T-helper 17 cell (primary cell): ENCODE measurements at regions not wholly inside any gene's neighbourhood (a gene's known extent, or its start where the extent isn't known, plus 50 kb on each side); places are given as distances from the start of the nearest gene placed in this dataset.
"Not testable (repeated sequence)": the region's sequence is repeated elsewhere in the genome, so short reads cannot be mapped to it uniquely, and the experiment has no call there.

Experiments used
- ATAC-seq: fragments of 150-1000 bp; cut with Tn5 transposase; 2 replicates; pipeline ENCODE4 v1.10.0; 2021; ENCODE audit warnings: mild to moderate bottlenecking, moderate library complexity
- DNase-seq, 3 donors: peaks; one replicate each; pipeline versions ENCODE4 v3.0.0 to v3.0.0-alpha.2; 2020 to 2021
- H3K9me3 ChIP-seq: one replicate; pipeline ENCODE4 v1.7.0; 2013; ENCODE audit warnings: low read length, mild to moderate bottlenecking; ENCODE audit not compliant: control insufficient read depth, poor library complexity, severe bottlenecking
- H3K27ac Mint-ChIP-seq: one replicate; pipeline ENCODE4 v1.8.0; 2022; ENCODE audit warnings: mild to moderate bottlenecking, moderate library complexity, mixed read lengths
- H3K27me3 Mint-ChIP-seq: one replicate; pipeline ENCODE4 v1.8.0; 2022; ENCODE audit warnings: mixed read lengths
- H3K36me3 Mint-ChIP-seq: one replicate; pipeline ENCODE4 v1.8.0; 2022; ENCODE audit warnings: low read depth, mixed read lengths
- H3K4me1 Mint-ChIP-seq: one replicate; pipeline ENCODE4 v1.8.0; 2022; ENCODE audit warnings: mild to moderate bottlenecking, mixed read lengths
- H3K4me3 Mint-ChIP-seq: one replicate; pipeline ENCODE4 v1.8.0; 2022; ENCODE audit warnings: mild to moderate bottlenecking, moderate library complexity, mixed read lengths

GRCh38 chr6:79408256-79408974, 128.8 kb downstream of the LCA5 start:
- no peak for ATAC-seq
- Mint-ChIP-seq H3K4me3 (no peak overlapping the region), H3K36me3 (no peaks in the 10 kb centered on the region), H3K27ac (no peak overlapping the region), H3K27me3 (peaks cover 8% of the 10 kb centered on the region), H3K4me1 (no peaks in the 10 kb centered on the region)
- H3K9me3 ChIP-seq = no peaks in the 10 kb centered on the region
- DNase-seq = no peak

GRCh38 chr6:79404677-79405076, 132.6 kb downstream of the LCA5 start:
- peaks cover 8% of the 10 kb centered on the region for H3K27me3 Mint-ChIP-seq
- H3K4me3 Mint-ChIP-seq = no peak overlapping the region
- ATAC-seq (no peak), DNase-seq (no peak)
- no peaks in the 10 kb centered on the region for H3K4me1 Mint-ChIP-seq
- H3K9me3 ChIP-seq = no peaks in the 10 kb centered on the region
- no peak overlapping the region for H3K27ac Mint-ChIP-seq
- no peaks in the 10 kb centered on the region for H3K36me3 Mint-ChIP-seq

- no peak overlapping the region for H3K27ac Mint-ChIP-seq
- no peak for ATAC-seq
- no peaks in the 10 kb centered on the region for H3K36me3 Mint-ChIP-seq
- no peaks in the 10 kb centered on the region for H3K9me3 ChIP-seq
- H3K4me1 Mint-ChIP-seq = no peaks in the 10 kb centered on the region
- H3K27me3 Mint-ChIP-seq = peaks cover 8% of the 10 kb centered on the region
- H3K4me3 Mint-ChIP-seq = no peak overlapping the region
- DNase-seq = no peak
Observed at GRCh38 chr6:79404261-79404660, 133.0 kb downstream of the LCA5 start.

DNA sequence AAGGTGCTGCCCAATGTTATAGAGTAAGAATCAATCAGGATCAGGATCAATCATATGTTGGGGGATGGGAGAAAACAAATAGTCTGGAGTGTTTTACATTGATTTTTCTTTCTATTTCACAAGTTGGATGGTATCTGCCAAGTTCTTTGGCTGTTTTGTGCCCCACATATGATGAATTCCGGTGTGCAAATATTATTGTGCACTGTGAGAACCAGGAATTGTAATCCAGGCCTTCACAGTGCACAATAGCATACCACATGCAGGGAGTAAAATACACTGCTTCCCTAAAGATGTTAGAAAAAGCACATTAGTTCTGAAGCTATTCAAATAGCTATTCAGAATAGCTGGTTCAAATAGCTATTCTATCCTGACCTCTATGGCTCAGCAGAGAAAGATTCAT, 133.7 kb downstream of the LCA5 start:
- Mint-ChIP-seq H3K36me3 (no peaks in the 10 kb centered on the region), H3K4me3 (no peak overlapping the region), H3K27ac (no peak overlapping the region), H3K27me3 (peaks cover 5% of the 10 kb centered on the region), H3K4me1 (no peaks in the 10 kb centered on the region)
- ATAC-seq (no peak), DNase-seq (no peak)
- no peaks in the 10 kb centered on the region for H3K9me3 ChIP-seq

GRCh38 chr6:79403086-79403485, 134.1 kb downstream of the LCA5 start:
- DNase-seq (no peak), ATAC-seq (no peak)
- Mint-ChIP-seq H3K27me3 (no peaks in the 10 kb centered on the region), H3K36me3 (no peaks in the 10 kb centered on the region), H3K27ac (no peak overlapping the region), H3K4me3 (no peak overlapping the region), H3K4me1 (no peaks in the 10 kb centered on the region)
- H3K9me3 ChIP-seq = no peaks in the 10 kb centered on the region

DNA sequence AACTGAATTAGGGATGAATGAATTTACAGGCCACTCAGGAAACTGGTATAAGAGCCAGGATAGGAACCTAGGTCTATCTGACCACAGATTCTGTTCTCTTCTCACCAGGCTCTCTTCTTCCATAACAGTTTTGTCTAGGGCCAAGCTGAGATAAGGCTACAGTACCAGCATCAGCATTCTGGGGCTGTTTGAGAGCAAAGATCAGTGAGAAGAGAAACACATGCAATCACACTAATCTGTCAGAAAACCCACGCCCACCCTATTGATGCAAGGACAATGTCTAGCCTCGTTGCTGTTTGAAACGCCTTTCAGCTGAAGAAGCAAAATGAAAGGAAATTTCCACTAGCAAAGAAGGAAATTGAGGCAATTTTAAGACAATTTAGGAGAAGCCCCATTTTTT, 137.7 kb downstream of the LCA5 start:
- Mint-ChIP-seq H3K4me3 (no peak overlapping the region), H3K27me3 (no peaks in the 10 kb centered on the region), H3K36me3 (no peaks in the 10 kb centered on the region), H3K4me1 (no peaks in the 10 kb centered on the region), H3K27ac (no peak overlapping the region)
- H3K9me3 ChIP-seq = no peaks in the 10 kb centered on the region
- no peak for ATAC-seq
- DNase-seq = no peak

DNA sequence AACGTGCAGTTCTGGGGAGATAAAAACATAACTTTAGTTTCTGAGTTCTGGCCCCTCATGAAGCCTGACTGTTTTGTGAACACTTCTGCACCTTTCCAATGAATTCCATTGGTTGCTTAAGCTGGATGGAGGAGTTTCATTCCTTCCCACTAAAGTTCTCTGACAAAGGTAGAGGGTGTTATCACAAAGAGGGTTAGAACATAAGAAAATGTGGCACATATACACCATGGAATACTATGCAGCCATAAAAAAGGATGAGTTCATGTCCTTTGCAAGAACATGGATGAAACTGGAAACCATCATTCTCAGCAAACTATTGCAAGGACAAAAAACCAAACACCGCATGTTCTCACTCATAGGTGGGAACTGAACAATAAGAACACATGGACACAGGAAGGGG, 138.6 kb downstream of the LCA5 start:
- H3K36me3 Mint-ChIP-seq, DNase-seq, H3K4me3 Mint-ChIP-seq, H3K4me1 Mint-ChIP-seq, H3K27me3 Mint-ChIP-seq, H3K9me3 ChIP-seq, ATAC-seq, H3K27ac Mint-ChIP-seq: not testable (repeated sequence)

GRCh38 chr6:79396625-79397024, 140.6 kb downstream of the LCA5 start:
- H3K27me3 Mint-ChIP-seq = no peaks in the 10 kb centered on the region
- no peaks in the 10 kb centered on the region for H3K4me1 Mint-ChIP-seq
- ATAC-seq = no peak
- no peaks in the 10 kb centered on the region for H3K36me3 Mint-ChIP-seq
- H3K27ac Mint-ChIP-seq = no peak overlapping the region
- no peak overlapping the region for H3K4me3 Mint-ChIP-seq
- no peak for DNase-seq
- no peaks in the 10 kb centered on the region for H3K9me3 ChIP-seq

DNA sequence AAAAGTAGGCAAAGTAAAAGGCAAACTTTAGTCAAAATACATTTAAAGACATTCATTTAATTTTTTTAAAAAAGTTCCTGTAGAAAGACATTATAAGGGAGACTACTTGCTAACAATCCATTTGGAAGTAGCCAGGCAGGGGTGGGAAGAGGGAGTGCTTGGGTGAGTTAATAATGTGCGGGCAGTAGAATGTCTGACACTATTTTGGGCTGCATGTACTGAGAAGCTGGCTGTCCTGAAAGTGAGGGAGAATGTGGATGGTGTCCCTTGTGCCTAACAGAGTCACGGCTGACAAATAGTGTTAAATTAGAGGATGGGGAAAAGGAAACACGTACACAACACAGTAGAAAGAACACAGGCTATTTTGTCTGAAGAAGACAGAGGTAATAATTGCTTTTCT, 142.5 kb downstream of the LCA5 start:
- Mint-ChIP-seq H3K27me3 (no peaks in the 10 kb centered on the region), H3K4me1 (no peaks in the 10 kb centered on the region), H3K4me3 (no peak overlapping the region), H3K36me3 (no peaks in the 10 kb centered on the region), H3K27ac (no peak overlapping the region)
- ATAC-seq (no peak), DNase-seq (no peak)
- no peaks in the 10 kb centered on the region for H3K9me3 ChIP-seq

DNA sequence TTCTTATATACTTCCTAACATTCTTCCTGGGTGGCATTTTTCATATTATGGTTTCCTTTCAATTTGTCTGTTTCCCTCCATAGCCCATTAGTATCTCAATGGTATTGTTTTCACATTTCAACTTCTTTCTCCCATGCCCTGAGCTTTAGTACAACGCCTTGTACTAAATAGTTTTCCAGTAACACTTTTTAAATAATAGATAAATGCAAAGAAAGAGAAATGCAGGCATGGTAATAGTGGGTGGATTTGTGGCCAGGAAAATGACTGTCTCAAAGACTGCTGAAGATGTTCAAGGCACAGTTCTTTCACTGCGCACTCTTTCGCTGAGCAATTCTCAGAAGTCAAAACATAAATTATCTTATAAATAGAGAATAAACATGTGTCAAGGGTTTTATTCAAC, 145.1 kb downstream of the LCA5 start:
- H3K4me3 Mint-ChIP-seq = no peak overlapping the region
- H3K9me3 ChIP-seq = no peaks in the 10 kb centered on the region
- no peak for DNase-seq
- no peak overlapping the region for H3K27ac Mint-ChIP-seq
- H3K4me1 Mint-ChIP-seq = no peaks in the 10 kb centered on the region
- no peak for ATAC-seq
- no peaks in the 10 kb centered on the region for H3K27me3 Mint-ChIP-seq
- no peaks in the 10 kb centered on the region for H3K36me3 Mint-ChIP-seq

DNA sequence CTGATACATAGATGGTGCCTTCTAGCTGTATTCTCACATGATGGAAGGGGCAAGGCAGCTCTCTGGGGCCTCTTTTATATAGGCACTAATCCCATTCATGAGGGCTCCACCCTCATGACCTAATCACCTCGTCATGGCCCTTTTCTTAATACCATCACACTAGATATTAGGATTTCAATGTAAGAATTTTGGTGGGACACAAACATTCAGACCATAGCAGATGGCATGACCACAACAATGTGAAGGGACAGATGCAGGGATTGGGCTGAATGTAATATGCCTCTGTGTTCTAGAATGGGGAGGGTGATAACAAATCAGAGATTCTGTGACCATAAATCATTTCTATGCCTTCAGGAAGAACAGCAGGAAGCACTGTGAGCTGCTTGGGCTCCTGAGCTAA, 145.8 kb downstream of the LCA5 start:
- Mint-ChIP-seq H3K4me3 (no peak overlapping the region), H3K27ac (no peak overlapping the region), H3K4me1 (no peaks in the 10 kb centered on the region), H3K36me3 (no peaks in the 10 kb centered on the region), H3K27me3 (no peaks in the 10 kb centered on the region)
- no peaks in the 10 kb centered on the region for H3K9me3 ChIP-seq
- ATAC-seq (no peak), DNase-seq (no peak)

GRCh38 chr6:79385893-79386292, 151.3 kb downstream of the LCA5 start:
- DNase-seq (no peak), ATAC-seq (no peak)
- no peak overlapping the region for H3K4me3 Mint-ChIP-seq
- H3K27ac Mint-ChIP-seq = no peak overlapping the region
- no peaks in the 10 kb centered on the region for H3K27me3 Mint-ChIP-seq
- H3K4me1 Mint-ChIP-seq = no peaks in the 10 kb centered on the region
- no peaks in the 10 kb centered on the region for H3K36me3 Mint-ChIP-seq
- H3K9me3 ChIP-seq = no peaks in the 10 kb centered on the region

- Mint-ChIP-seq H3K36me3 (no peaks in the 10 kb centered on the region), H3K27ac (no peak overlapping the region)
- ATAC-seq = no peak
Observed at GRCh38 chr6:79385333-79385732, 150.9 kb upstream of the HMGN3 start.

GRCh38 chr6:79384845-79385244, 150.4 kb upstream of the HMGN3 start:
- no peaks in the 10 kb centered on the region for H3K9me3 ChIP-seq
- Mint-ChIP-seq H3K4me3 (no peak overlapping the region), H3K27ac (no peak overlapping the region), H3K36me3 (no peaks in the 10 kb centered on the region), H3K27me3 (no peaks in the 10 kb centered on the region), H3K4me1 (no peaks in the 10 kb centered on the region)
- DNase-seq = no peak
- ATAC-seq = no peak

More at GRCh38 chr6:79385333-79385732, 150.9 kb upstream of the HMGN3 start:
- DNase-seq = no peak
- Mint-ChIP-seq H3K4me3 (no peak overlapping the region), H3K4me1 (no peaks in the 10 kb centered on the region), H3K27me3 (no peaks in the 10 kb centered on the region)
- H3K9me3 ChIP-seq = no peaks in the 10 kb centered on the region
